B cell (primary cell): ENCODE measurements at regions not wholly inside any gene's neighbourhood (a gene's known extent, or its start where the extent isn't known, plus 50 kb on each side); places are given as distances from the start of the nearest gene placed in this dataset.

Source experiments
- EZH2 ChIP-seq: IDR thresholded peaks from 2 replicates; pipeline ENCODE4 v1.6.1; 2012; ENCODE audit warnings: borderline replicate concordance, low read depth, mild to moderate bottlenecking, moderate library complexity, low read length; ENCODE audit not compliant: insufficient read depth, poor library complexity, severe bottlenecking
- TF ChIP-seq, protein P1 (sequence below): fragments of 200-600 bp; IDR thresholded peaks from one replicate; pipeline ENCODE4 v1.8.0; 2022; ENCODE audit warnings: antibody characterized with exemption, mild to moderate bottlenecking

DNA sequence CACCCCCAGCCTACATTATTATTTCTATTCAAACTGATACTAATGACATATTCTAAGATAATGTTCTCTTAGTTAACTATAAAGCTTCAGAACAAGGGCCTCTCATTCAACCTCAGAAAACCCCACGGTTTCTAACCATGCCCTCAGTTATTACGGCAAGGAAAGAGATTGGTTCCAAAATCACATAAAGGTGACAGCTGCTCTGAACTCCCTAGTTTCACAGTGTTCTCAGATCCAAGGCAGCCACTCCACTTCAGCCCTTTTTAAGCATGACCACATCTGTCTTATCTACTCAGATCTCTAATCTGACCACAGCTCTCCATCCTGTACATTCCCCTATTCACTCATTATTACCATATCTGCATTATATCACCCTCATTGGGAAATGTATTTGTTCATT lies 98.8 kb upstream of the CEP85L start:
- TF ChIP-seq, protein P1, sequence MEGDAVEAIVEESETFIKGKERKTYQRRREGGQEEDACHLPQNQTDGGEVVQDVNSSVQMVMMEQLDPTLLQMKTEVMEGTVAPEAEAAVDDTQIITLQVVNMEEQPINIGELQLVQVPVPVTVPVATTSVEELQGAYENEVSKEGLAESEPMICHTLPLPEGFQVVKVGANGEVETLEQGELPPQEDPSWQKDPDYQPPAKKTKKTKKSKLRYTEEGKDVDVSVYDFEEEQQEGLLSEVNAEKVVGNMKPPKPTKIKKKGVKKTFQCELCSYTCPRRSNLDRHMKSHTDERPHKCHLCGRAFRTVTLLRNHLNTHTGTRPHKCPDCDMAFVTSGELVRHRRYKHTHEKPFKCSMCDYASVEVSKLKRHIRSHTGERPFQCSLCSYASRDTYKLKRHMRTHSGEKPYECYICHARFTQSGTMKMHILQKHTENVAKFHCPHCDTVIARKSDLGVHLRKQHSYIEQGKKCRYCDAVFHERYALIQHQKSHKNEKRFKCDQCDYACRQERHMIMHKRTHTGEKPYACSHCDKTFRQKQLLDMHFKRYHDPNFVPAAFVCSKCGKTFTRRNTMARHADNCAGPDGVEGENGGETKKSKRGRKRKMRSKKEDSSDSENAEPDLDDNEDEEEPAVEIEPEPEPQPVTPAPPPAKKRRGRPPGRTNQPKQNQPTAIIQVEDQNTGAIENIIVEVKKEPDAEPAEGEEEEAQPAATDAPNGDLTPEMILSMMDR: no peak
- no peak for TF ChIP-seq EZH2
